Stimulated activated CD4-positive, alpha-beta T cell treated with anti-CD3 and anti-CD28 coated beads, Interleukin-2, amount 100 ng/mL, for 4 hours (primary cell): ENCODE measurements at regions not wholly inside any gene's neighbourhood (a gene's known extent, or its start where the extent isn't known, plus 50 kb on each side); places are given as distances from the start of the nearest gene placed in this dataset.

Experiments used
- DNase-seq: peaks from one replicate; pipeline ENCODE4 v3.0.0-alpha.2; 2020; ENCODE audit warnings: low read depth

- DNase-seq, result no peak
Measured at GRCh38 chr7:36070230-36070629, 82.8 kb upstream of the EEPD1 start.

GRCh38 chr7:36071605-36072004, 81.4 kb upstream of the EEPD1 start:
- DNase-seq, result no peak

DNA sequence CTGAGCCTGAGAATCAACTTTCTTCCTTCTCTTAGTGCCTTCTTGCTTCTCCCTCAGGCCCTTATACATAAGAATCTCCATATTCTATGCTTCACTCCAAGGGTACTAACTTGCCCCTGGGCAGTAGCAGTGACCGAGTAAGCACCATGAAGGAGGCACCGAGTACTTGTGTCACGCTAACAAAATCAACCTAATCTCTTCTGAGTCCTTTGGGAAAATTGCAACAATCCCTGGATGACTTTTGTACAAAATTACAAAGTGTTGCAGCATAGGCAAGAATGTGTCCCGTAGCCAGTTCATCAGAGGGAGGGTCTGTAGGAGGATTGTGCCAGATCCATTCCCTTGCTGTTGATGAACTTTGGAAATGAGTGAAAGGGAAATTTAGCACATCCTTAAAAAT, 80.4 kb upstream of the EEPD1 start:
- DNase-seq, result no peak

DNA sequence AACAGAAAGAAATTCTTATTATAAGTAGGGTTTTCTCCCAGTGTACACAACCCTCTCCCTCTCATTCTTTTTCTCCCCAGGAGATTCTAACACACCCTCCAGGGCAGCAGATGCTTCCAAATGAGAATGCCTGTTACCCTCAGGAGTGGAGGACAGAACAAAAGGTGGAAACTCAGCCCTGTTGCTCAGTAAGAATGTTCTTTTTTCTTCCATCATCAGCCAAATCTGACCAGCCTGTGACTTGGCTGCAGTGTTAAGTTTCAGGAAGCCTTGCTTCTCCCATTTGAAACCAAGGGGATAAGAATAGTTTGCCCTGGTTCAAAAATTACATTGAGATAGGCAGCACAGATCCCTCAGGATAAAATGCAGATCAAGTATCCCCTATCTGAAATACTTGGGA, 77.5 kb upstream of the EEPD1 start:
- DNase-seq, result no peak

- DNase-seq, result no peak
Measured at GRCh38 chr7:36076074-36076473, 77.0 kb upstream of the EEPD1 start.

DNA sequence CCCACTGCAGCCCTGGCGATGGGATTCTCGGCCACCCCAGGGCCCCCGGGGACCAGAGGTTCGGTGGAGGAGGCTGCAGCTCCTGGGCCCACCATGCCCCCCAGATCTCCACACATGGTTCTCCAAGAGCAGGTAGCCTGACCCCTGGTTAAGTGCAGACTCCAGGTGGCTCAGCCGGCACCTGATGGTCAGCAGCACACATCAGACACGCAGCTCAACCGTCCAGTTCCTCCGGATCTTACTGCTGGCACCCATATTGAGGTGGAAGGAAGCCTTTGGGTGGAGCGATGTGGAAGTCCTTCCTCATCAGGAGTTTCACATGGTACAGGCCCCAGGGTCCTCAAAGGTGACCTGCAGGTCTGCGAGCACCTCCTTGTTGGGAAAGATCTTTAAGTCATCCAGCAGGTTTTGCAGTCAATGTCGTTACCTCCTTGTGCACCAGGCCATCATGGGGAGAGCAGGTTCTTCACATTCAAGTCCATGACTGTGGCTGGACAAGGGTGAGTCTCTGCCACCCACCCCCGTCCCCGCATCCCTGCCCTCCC, 74.2 kb upstream of the EEPD1 start:
- no peak for DNase-seq

- DNase-seq, result no peak
Measured at GRCh38 chr7:36079446-36080025, 73.5 kb upstream of the EEPD1 start.

DNA sequence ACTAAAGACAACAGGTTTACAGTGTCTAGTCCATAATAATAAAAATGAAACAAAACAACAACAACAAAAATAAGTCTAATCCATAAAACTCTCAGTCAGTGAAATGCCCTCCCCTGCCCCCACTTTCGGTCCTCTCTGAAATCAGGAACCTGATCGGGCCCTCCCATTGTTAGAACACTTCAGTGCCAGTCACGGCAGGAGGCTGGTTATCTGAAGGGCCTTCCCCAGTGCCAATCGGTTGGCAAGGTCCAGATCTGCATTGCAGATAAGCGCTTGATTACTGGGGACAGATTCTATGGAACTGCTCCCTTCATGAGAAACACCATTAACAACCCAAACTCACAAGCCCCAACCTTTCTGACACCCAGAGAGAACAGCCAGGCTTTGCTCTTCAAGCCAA, 72.2 kb upstream of the EEPD1 start:
- no peak for DNase-seq

DNA sequence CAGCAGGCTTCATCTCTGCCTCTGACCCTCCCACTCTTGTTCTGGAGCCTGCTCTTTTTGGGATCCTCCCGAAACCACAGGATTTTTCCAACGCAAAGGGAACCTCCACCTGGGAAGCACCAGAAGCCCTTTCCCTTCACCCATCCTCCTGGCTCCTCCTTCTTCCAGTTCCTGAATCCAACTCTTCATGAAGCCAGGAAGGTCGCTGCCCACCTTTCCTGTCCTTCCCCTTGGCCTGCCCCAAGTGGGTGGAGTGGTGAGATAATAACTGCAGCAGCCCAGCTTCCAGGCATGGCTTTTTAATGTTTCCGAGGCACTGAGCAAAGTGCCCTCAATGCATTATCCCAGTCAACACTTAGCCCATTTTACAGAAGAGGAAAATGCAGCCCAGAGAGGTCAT, 70.8 kb upstream of the EEPD1 start:
- no peak for DNase-seq

DNA sequence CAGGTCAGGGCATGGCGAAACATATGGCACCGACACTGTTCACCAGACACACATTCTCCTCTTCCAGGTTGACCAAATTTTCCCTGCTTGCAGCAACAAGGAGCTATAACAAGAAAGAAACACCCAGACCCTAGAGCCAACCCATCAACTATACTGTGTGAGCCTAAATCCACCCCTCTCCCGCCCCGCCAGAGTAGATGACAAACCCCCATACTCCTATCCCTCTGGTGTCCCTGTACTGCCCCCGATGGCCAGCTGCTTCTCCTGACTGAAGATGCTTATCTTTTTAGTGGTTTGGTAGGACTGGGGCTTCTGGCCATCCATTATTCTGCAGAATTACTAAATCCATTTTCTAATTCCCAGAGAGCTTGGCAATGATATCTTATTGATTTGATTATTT, 70.1 kb upstream of the EEPD1 start:
- no peak for DNase-seq

DNA sequence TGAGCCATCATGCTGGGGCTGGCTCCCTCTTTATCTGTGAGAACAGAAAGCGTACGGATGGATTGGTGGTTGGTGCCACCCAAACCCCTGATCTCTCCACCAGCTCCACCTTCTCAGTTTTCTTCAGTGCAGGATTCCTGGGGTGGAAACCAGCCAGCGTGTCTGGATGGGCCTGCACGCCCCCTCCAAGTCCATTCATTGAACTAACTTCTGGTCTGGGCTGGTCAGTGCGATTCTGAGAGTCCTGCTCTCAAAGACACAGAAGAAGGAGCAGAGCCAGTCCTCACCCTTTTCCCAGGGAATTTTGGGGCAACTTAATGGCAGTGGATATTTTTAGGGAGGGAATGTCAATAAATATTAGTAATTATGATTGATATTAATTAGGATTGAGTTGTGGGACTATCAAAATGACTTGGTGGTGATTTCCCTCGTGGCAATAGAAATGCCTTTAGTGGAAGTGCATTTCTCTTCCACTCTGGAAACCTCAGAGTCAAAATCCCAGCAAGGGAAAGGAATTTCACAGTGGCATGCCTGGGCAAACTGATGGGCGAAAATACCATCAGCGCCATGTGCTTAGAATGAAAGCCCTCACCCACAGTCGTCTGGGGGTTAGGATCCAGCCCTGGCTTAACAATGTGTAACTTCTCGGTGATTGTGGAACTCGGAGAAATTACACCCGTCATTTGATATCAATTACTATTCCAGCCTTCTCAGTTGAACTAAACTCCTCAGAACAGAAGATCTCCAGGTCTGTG, 69.3 kb upstream of the EEPD1 start:
- DNase-seq, result no peak

DNA sequence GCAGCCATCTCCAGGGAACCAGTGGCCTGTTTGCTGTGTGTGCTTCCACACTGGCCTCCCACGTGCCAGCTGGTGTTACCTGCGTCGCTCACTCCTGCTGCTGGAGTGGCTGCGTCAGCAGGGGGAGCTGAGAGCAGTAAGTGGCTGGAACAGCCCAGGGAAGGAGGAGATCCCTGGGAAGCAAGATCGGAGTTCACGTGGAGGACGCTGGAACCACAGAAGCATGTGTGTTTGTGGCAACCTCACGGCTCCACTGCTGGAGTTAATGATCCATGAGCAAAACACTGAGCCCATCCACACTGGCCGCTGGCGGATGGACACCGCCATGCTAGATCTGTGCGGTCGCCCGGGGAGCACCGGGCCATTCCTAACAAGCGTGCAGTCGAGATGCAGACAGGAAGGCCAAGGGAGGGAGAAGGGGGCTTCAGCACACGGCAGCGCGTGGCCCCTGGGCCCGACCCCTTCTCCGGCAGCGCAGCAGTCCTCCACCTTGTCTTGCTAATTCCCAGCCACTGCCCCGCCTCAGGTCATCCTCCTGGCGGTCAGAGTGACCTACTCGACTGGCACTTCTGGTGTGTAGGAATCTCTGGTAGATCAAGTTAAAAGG, 68.5 kb upstream of the EEPD1 start:
- no peak for DNase-seq

GRCh38 chr7:36085096-36085495, 68.0 kb upstream of the EEPD1 start:
- DNase-seq, result no peak

DNA sequence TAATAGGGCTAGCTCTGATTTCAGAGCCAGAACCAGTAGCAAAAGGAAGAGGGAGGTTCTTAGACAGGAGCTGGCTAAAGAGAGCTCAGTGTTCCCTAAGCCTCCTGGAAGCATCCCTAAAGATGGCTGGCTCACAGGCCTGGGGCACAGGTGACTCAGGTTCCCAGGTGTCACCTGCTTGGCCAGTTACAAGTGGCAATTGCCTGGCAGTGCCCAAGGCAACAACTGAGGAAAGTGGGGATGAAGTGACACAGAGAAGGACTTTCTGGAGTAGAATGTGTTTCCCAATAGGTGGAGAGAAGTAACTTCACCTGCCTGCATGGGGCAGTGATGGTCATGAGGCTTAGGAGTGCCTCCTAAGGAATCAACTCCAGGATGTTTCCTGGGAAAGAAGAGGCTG, 66.5 kb upstream of the EEPD1 start:
- DNase-seq, result no peak

- DNase-seq, result no peak
Measured at GRCh38 chr7:36088553-36088952, 64.5 kb upstream of the EEPD1 start.

GRCh38 chr7:36088966-36089365, 64.1 kb upstream of the EEPD1 start:
- no peak for DNase-seq

- no peak for DNase-seq
Measured at GRCh38 chr7:36090976-36091873, 61.8 kb upstream of the EEPD1 start.

DNA sequence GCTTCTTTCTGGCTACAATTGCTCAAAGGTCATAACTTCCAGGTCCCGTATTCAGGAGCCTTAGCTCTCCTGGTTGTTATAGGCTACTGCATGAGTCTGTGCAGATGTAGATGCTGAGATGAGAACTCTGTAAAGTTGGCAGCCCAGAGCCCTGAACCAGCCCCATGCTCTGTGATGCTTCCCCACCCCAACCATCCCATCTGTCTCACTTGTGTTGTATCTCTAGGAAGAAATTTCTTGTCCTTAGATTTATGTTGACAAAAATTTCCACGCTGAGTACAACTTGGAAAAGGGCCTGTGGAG, 61.2 kb upstream of the EEPD1 start:
- DNase-seq, result no peak

GRCh38 chr7:36092221-36092771, 60.8 kb upstream of the EEPD1 start:
- DNase-seq, result no peak

DNA sequence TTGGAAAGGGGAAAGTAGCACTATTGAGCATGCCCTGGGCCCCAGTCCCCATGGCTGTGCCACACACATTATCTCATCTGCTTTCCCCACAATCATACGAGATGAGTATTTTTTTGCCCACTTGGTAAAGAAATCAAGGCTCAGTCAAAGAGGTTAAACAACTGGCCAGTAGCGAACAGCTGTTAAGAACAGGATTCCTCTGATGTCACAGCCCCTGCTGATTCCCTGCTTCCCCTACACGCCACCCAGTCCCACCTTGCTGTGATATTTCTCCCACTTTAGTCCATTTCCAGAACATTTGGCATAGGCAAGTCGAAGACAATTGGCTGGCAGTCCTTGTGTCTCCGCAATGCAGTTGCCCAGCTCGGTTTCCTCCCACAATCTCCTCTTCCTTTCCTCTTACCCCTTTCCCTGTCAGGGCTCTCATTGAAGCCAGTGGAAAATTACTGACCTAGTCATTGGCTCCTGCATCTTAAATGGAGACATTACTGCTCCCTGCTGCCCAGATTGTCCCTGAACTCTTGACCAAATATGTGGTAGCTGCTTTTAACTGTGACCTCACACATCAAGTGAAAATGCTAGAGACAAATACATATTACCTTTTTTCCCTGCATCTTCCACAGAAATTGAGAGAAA, 56.5 kb upstream of the EEPD1 start:
- no peak for DNase-seq

DNA sequence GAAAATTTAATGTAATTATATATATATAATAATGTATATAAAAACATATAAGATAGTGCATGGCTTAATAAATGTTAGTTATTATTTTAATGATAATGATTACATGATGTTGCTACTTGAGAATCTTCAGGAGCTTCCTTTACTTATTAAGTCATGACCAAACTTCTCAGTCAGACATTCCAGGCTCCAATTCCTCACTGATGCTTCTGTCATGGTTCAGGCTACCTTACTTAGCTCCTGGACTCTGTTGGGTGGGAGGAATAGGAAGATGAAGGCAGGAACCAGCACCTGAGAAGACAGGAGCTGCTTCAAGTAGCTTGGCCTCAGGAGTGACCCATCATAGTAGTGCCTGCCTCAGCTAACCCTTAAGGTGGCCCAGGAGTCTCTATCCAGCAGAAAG, 55.0 kb upstream of the EEPD1 start:
- DNase-seq, result no peak

GRCh38 chr7:36100226-36100625, 52.8 kb upstream of the EEPD1 start:
- no peak for DNase-seq
